NAMALWA (cell line): ENCODE measurements at regions not wholly inside any gene's neighbourhood (a gene's known extent, or its start where the extent isn't known, plus 50 kb on each side); places are given as distances from the start of the nearest gene placed in this dataset.

Source experiments
- DNase-seq: peaks from one replicate; pipeline ENCODE4 v3.0.0-alpha.2; 2015; ENCODE audit warnings: low spot score

GRCh38 chr14:97266653-97267052 lies 469.5 kb downstream of the VRK1 start:
- DNase-seq = no peak

DNA sequence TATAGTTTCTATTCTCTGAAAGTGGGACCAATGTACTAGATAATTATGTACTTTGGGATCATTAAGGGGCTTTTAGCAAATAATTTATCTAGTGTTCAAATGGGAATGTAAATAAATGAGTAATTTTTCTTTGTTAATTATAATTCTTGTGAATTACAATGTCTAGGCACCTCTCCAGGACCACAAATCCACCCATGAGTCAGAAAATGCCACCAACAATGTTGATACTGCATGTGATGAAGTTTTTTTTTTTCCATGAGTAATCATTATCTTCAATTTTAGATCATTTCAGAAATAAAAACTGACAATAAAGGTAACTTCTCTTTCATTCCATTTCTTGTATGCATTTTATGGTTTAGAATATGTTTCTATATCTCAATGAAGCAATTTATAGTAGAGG lies 470.3 kb downstream of the VRK1 start:
- DNase-seq = no peak

DNA sequence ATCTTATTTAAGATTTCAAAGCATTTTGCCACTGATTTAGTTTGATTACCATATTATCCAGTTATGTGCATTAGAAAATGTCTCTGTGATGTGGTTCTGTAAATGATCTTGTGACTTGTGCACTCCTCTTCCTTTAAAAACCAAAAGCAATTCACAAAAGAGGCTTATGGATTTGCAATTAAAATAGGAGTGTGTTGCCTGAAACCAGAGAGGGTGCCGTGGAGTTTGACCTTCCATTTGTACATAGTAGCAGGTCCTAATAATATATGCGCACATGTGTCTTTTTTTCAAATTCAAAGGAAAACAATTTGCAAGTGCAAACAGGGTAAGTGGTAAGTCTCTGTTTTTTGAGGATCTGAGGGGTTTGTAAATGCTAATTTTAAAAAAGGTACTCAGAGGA lies 470.9 kb downstream of the VRK1 start:
- no peak for DNase-seq

- no peak for DNase-seq
These were observed 473.1 kb downstream of the VRK1 start for GRCh38 chr14:97270308-97270707.

- no peak for DNase-seq
These were observed 474.3 kb downstream of the VRK1 start for GRCh38 chr14:97271451-97271960.

DNA sequence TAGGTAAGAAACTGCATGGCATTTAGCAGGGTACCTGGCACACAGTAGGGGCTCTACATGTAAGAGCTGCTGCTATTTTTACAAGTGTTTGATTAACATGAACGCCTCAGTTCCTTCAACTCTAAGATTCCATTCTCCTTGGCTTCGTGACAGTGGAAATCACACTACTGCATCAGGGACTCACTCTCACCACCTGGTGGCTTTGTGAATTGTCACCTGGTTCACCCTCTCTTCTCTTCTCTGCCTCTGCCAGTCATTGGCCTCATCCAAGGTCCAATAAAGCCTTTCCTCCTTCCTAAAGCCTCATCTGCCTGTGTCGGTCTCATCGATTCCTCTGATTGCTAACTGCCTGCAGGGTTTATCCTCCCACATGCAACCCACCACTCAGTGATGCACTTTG lies 476.4 kb downstream of the VRK1 start:
- no peak for DNase-seq

DNA sequence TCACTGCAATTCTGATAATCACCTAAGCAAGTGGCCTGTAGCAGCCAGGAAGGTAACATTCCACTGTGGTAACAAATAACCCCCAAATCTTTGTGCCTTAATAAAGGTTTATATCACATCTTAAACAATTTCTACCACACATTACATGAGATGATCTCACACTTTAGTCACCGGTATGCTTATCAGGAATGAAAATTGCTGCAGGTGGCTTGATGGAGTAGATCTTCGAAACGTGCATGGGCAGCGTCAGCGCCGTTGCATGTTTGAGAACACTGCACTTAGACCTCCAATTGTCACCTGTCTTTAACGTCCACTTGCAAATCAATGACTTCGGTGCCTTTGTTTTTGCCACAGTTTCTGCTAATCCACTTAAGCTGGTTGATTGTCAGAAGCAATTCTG lies 477.4 kb downstream of the VRK1 start:
- DNase-seq = no peak

GRCh38 chr14:97275276-97275675 lies 478.1 kb downstream of the VRK1 start:
- DNase-seq = no peak

GRCh38 chr14:97276573-97276972 lies 479.4 kb downstream of the VRK1 start:
- DNase-seq = no peak

GRCh38 chr14:97277711-97278110 lies 480.5 kb downstream of the VRK1 start:
- no peak for DNase-seq

GRCh38 chr14:97280526-97280925 lies 483.3 kb downstream of the VRK1 start:
- no peak for DNase-seq

GRCh38 chr14:97281741-97282140 lies 484.6 kb downstream of the VRK1 start:
- DNase-seq = no peak

GRCh38 chr14:97282210-97283004 lies 485.2 kb downstream of the VRK1 start:
- no peak for DNase-seq

DNA sequence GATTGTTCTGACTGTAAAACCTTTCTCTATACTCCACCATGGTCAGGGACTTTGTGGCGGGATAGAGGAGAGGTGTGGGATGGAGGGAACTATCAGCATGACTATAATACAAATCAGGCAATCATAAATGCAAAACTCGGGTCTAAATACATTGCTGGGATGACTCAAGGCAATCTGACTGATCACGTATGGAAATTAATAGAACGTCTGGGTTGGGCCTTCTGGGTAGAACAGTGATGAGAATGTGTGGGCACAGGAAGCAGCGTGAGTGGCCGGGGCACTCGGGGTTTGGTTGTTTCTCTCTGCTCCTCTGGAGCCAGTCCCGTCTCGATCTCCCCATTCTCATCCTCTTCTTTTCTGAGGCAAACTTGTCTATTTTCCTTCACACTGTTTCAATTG lies 485.8 kb downstream of the VRK1 start:
- DNase-seq = no peak

DNA sequence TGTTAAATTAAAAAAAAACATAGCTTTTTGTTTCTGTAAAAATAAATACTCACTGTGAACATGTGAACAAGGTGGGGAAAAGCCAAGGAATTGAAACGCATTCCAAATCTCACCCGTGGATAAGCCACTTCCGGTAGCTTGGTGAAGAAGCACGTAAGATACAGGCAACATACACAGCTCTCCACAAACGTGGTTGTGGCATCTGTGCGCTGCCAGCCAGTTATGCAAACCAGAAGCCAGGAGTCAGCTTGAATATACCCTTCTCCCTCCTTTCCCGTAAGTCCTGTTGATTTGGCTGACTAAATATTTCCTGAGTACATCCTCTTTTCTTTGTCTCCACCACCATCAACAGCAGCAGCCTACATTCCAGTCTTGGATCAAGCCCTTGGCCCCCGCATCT lies 486.2 kb downstream of the VRK1 start:
- DNase-seq = no peak

GRCh38 chr14:97283841-97284240 lies 486.7 kb downstream of the VRK1 start:
- no peak for DNase-seq

DNA sequence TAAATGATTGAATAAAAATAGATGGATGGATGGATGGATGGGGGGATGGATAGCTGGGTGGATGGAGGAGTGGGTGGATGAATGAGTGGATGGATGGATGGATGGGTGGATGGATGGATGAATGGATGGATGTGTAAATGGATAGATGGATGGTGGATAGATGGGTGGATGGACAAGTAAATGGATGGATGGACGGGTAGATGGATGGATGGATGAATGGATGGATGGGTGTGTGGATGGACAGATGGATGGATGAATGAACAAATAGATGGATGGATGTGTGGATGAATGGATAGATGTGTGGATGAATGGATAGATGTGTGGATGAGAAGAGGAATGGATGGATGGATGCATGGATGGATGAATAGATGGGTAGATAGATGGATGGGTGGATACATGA lies 490.8 kb downstream of the VRK1 start:
- no peak for DNase-seq

- DNase-seq = no peak
These were observed 492.9 kb downstream of the VRK1 start for GRCh38 chr14:97290065-97290464.

DNA sequence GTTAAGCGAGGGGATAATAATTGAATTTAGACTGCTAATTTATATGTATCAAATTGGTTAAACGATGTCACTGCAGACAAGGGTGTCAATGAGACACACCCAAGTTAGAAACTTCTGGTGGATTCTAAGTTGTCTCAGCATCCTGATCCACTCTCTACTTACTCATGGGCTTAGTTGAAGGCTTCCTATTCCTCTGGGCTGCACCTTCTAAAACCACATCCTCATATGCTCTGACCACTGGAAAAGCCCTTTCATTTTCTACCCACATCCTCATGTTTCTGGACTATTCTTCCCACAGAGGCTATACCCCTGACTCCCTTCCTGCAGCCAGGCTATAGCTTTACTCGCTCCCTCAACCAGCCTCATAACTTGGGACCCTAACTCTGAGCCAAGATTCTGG lies 493.8 kb downstream of the VRK1 start:
- DNase-seq = no peak

DNA sequence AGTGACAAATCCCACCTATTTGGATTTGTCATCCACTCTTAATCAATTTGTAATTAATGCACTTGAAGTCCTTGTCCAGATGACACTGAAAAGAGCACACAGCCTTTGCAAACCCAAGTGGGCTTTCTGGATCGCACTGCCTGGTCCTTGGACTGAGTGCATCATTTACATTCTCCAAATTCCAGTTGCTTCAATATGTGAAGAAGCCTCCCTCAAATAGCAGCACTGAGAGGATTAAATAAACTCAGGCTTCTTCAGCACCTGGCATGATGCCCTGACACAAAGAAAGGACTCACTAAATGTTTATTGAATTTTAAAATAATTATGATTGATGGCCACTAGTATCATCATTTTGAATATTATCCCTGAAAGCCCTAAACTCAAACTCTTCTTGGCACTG lies 496.5 kb downstream of the VRK1 start:
- no peak for DNase-seq

DNA sequence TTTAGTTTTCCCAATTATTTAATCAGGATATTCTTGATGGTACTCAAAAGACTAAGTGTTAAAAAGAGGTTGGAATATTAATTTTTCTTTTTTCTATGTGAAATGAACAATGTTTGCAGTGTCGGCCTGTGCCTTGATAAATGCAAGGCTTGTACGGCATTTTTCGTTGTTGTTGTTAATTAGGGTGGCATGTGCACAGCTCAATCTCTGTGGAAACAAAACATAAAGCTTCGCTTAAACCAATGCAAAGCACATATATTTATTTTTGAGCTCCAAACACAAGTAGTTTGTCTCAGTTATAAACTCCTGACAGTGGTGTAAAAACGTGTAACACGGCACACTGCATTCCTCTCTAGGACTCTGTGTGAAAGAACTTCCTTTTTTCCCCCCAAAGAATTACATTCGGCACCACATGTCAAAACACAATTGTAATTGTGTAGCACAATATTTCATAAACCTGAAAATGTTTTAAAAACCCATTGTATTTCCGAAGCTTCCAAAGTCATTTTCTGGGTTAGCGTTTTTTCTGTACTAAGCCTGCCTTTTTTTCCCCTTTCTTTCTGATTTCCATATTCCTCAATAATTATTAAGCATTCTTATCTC lies 498.0 kb downstream of the VRK1 start:
- DNase-seq = no peak

GRCh38 chr14:97296176-97296575 lies 499.0 kb downstream of the VRK1 start:
- DNase-seq = no peak

DNA sequence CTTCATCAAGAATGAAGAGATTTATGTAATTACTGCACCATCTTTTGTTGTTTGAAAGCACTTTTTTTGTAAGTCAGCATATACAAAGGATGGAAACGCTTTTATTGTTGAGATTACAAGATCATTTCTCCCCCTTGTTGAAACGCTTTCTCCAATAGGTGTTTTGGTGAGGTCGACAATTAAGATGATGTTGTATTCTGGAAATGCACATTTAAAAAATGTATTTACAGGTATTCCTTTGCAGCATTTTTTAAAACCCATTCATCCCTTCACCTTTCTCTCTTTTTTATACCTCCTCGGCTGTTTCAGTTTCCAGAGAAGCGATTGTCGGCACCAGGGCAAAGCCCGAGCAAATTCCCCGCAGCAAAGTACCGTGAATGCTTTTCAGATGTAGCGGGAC lies 499.9 kb downstream of the VRK1 start:
- no peak for DNase-seq

- DNase-seq = no peak
These were observed 501.1 kb downstream of the VRK1 start for GRCh38 chr14:97298331-97298730.
